Endothelial cell of umbilical vein (primary cell): ENCODE measurements at regions not wholly inside any gene's neighbourhood (a gene's known extent, or its start where the extent isn't known, plus 50 kb on each side); places are given as distances from the start of the nearest gene placed in this dataset.

ENCODE experiments used
- BruUV-seq: library from RNA; stranded (reverse); fragments of 400-500 nt; replicated peaks from 2 replicates; lab custom pipeline; 2021; lab: Mats Ljungman, UMichigan
- CTCF ChIA-PET: fragments of 300-600, 350-600 bp; sonication (Branson Sonifier 250); formaldehyde crosslinking; loops from one replicate; lab custom pipeline; 2021; ENCODE audit warnings: antibody characterized with exemption, inconsistent platforms; lab: Charles Lee
- POLR2A ChIA-PET: fragments of 300-600, 350-600 bp; sonication (Branson Sonifier 250); formaldehyde crosslinking; loops from one replicate; lab custom pipeline; 2021; ENCODE audit warnings: antibody characterized with exemption, inconsistent platforms; lab: Charles Lee
- DNase-seq: peaks from one replicate; pipeline ENCODE4 v3.0.0-alpha.2; 2011; ENCODE audit warnings: low read depth, low spot score
- FAIRE-seq: peaks from 2 replicates; lab custom pipeline; 2011; peaks lifted over from hg19 to GRCh38; lab: Jason Lieb, UNC
- H2AFZ ChIP-seq: 2 replicates; pipeline ENCODE4 v1.6.0; 2012; ENCODE audit warnings: low read depth, low read length, control low read depth, inconsistent platforms
- H3K27ac ChIP-seq: 2 replicates; pipeline ENCODE4 v1.5.1; 2011; ENCODE audit warnings: low read depth, mild to moderate bottlenecking, control low read depth, low read length, moderate library complexity; ENCODE audit not compliant: insufficient read depth
- H3K27me3 ChIP-seq, 2 experiments: 2 replicates each; pipeline versions ENCODE4 v1.6.0 to v1.6.1; 2011; ENCODE audit warnings: low read length in 2 of 2, mixed read lengths in 1 of 2; ENCODE audit not compliant: control insufficient read depth in 2 of 2, insufficient read depth in 2 of 2
- H3K36me3 ChIP-seq, 2 experiments: 2 replicates in 1 of 2; 3 replicates in 1 of 2; pipeline ENCODE4 v1.5.1; 2011; ENCODE audit warnings: low read length in 2 of 2, mild to moderate bottlenecking in 1 of 2, moderate library complexity in 1 of 2; ENCODE audit not compliant: control insufficient read depth in 2 of 2, insufficient read depth in 2 of 2; ENCODE audit errors: extremely low read depth in 1 of 2
- H3K4me1 ChIP-seq: 3 replicates; pipeline ENCODE4 v1.5.1; 2011; ENCODE audit warnings: mild to moderate bottlenecking, low read length; ENCODE audit not compliant: control insufficient read depth, insufficient read depth; ENCODE audit errors: extremely low read depth
- H3K4me2 ChIP-seq: 2 replicates; pipeline ENCODE4 v1.6.1; 2011; ENCODE audit warnings: low read length, control low read depth, mixed read lengths; ENCODE audit not compliant: insufficient read depth
- H3K4me3 ChIP-seq, 3 experiments: fragments of 200-600 bp in 1 of 3; sonication (generic), shearing (Covaris generic) in 1 of 3; replicated peaks in 1 of 3; 2 replicates each; pipeline ENCODE4 v1.5.1; 2011 to 2016; ENCODE audit warnings: control low read depth in 3 of 3, low read length in 3 of 3, mild to moderate bottlenecking in 2 of 3, inconsistent platforms in 1 of 3, low read depth in 1 of 3, moderate library complexity in 1 of 3; ENCODE audit not compliant: insufficient read depth in 1 of 3
- H3K79me2 ChIP-seq: 2 replicates; pipeline ENCODE4 v1.6.0; 2012; ENCODE audit warnings: low read length, inconsistent platforms; ENCODE audit not compliant: control insufficient read depth, insufficient read depth
- H3K9ac ChIP-seq: replicated peaks from 2 replicates; pipeline ENCODE3; 2011; ENCODE audit warnings: low read length, control low read depth; ENCODE audit not compliant: insufficient read depth; ENCODE audit errors: extremely low read depth
- H3K9me1 ChIP-seq: replicated peaks from 3 replicates; pipeline ENCODE4 v1.6.0; 2011; ENCODE audit warnings: mild to moderate bottlenecking, low read length; ENCODE audit not compliant: control insufficient read depth, insufficient read depth; ENCODE audit errors: extremely low read depth
- H3K9me3 ChIP-seq: replicated peaks from 2 replicates; pipeline ENCODE4 v1.5.1; 2012; ENCODE audit warnings: low read length, inconsistent platforms; ENCODE audit not compliant: control insufficient read depth, insufficient read depth
- H4K20me1 ChIP-seq: replicated peaks from 2 replicates; pipeline ENCODE3; 2011; ENCODE audit warnings: mild to moderate bottlenecking, low read length; ENCODE audit not compliant: control insufficient read depth, insufficient read depth; ENCODE audit errors: extremely low read depth
- EZH2 ChIP-seq: IDR thresholded peaks from 2 replicates; pipeline ENCODE4 v1.6.1; 2012; ENCODE audit warnings: borderline replicate concordance, low read depth, mild to moderate bottlenecking, moderate library complexity, low read length, inconsistent platforms; ENCODE audit not compliant: severe bottlenecking
- JUN ChIP-seq: IDR thresholded peaks from 2 replicates; pipeline ENCODE4 v1.6.1; 2011; ENCODE audit warnings: borderline replicate concordance, low read depth; ENCODE audit not compliant: insufficient read length, insufficient read depth
- MYC ChIP-seq: IDR thresholded peaks from one replicate; pipeline ENCODE4 v1.6.1; 2011; ENCODE audit warnings: mild to moderate bottlenecking, low read depth, low read length
- dilution Hi-C: fragments of 300-500 bp; cut with MboI; formaldehyde crosslinking; loops from one replicate; pipeline ENCODE4 v1.15.0; 2019; ENCODE audit warnings: low sequenced_read_pairs; ENCODE audit not compliant: extremely low pct_ligation_motif_present
- intact Hi-C: fragments of 100-400 bp; cut with micrococcal nuclease; formaldehyde crosslinking; loops from one replicate; pipeline ENCODE4 v1.10.0; 2022
- TF ChIP-seq, protein P1 (sequence below): IDR thresholded peaks from 2 replicates; pipeline ENCODE4 v1.6.1; 2011; ENCODE audit not compliant: insufficient read depth, insufficient read length

DNA sequence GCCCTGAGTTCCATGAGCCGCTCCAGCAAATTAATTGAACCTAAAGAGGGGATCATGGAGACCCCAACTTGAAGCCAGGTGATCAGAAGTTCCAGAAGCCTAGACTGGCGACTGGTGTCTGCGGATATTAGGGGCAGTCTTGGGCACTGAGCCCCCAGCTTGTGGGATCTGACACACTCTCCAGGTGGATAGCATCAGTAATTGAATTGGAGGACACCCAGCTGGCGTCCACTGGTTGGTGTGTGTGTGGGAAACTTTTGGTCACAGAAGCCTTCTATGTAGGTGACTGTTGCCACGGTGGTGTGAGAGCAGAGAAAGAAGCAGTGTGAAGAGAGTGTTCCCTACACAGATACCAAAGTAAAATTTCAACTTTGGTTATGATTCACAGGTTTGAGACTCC is 106.0 kb upstream of the ADPGK start:
- no peak for FAIRE-seq

DNA sequence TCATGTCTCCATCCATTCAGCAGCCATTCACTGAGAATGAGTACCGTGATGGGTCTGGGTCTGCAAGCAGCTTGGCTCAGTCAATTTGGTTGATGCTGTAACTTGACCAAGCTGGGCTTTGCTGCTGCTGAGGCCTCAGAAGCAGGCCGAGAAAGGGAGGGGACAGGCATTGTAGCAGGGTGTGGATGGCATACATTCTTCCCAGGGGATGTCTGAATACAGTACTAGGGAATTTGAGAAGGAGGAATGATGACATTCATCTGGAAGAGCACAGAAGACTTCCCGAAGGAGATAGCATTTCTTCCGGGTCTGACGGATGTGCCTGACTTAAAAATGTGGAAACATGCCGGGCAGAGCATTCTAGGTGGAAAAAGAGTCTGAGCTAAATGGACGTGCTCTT is 105.3 kb upstream of the ADPGK start:
- no peaks in the 10 kb centered on the region for H3K36me3 ChIP-seq
- no peaks in the 10 kb centered on the region for H3K9me3 ChIP-seq
- no peaks in the 10 kb centered on the region for H4K20me1 ChIP-seq
- no peak overlapping the region for H3K9ac ChIP-seq
- no peaks in the 10 kb centered on the region for H3K9me1 ChIP-seq
- no peaks in the 10 kb centered on the region for H3K27me3 ChIP-seq
- H3K4me2 ChIP-seq = no peak overlapping the region
- H3K79me2 ChIP-seq = no peaks in the 10 kb centered on the region
- dilution Hi-C loops (no loop called here), intact Hi-C loops (no loop called here)
- no peak for FAIRE-seq
- no peak overlapping the region for H3K27ac ChIP-seq
- BruUV-seq = no TSS peak
- ChIA-PET CTCF (no interaction called here), POLR2A (no interaction called here)
- H3K4me3 ChIP-seq = no peak overlapping the region
- no peak for DNase-seq
- H3K4me1 ChIP-seq = no peaks in the 10 kb centered on the region
- no peak overlapping the region for H2AFZ ChIP-seq
- TF ChIP-seq JUN = no peak

More for the DNA sequence above, 106.0 kb upstream of the ADPGK start:
- dilution Hi-C loops = no loop called here
- intact Hi-C loops = no loop called here
- no peaks in the 10 kb centered on the region for H3K9me1 ChIP-seq
- H2AFZ ChIP-seq = no peak overlapping the region
- no peak overlapping the region for H3K4me3 ChIP-seq
- H4K20me1 ChIP-seq = no peaks in the 10 kb centered on the region
- H3K9me3 ChIP-seq = no peaks in the 10 kb centered on the region
- no peaks in the 10 kb centered on the region for H3K4me1 ChIP-seq
- no peak overlapping the region for H3K27ac ChIP-seq
- H3K27me3 ChIP-seq = no peaks in the 10 kb centered on the region
- TF ChIP-seq, protein P1, sequence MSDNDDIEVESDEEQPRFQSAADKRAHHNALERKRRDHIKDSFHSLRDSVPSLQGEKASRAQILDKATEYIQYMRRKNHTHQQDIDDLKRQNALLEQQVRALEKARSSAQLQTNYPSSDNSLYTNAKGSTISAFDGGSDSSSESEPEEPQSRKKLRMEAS = no peak
- TF ChIP-seq EZH2 (no peak), MYC (no peak)
- ChIA-PET CTCF (no interaction called here), POLR2A (no interaction called here)
- H3K4me2 ChIP-seq = no peak overlapping the region
- no peaks in the 10 kb centered on the region for H3K79me2 ChIP-seq
- H3K36me3 ChIP-seq = no peaks in the 10 kb centered on the region
- H3K9ac ChIP-seq = no peak overlapping the region
- no peak for DNase-seq
- no TSS peak for BruUV-seq
